Karpas-422 (cell line): ENCODE measurements at regions not wholly inside any gene's neighbourhood (a gene's known extent, or its start where the extent isn't known, plus 50 kb on each side); places are given as distances from the start of the nearest gene placed in this dataset.

Source experiments
- DNase-seq: peaks from one replicate; pipeline ENCODE4 v3.0.0-alpha.2; 2015
- H2AFZ ChIP-seq: fragments of 200-600 bp; sonication (generic); 2 replicates; pipeline ENCODE4 v1.6.1; 2014; ENCODE audit warnings: antibody characterized with exemption, low read length, mixed read lengths
- H3K27ac ChIP-seq: fragments of 200-600 bp; sonication (generic); 2 replicates; pipeline ENCODE4 v1.5.1; 2014; ENCODE audit warnings: mild to moderate bottlenecking, low read length, moderate library complexity
- H3K27me3 ChIP-seq: fragments of 200-600 bp; sonication (generic); 2 replicates; pipeline ENCODE4 v1.6.1; 2014; ENCODE audit warnings: low read length, mixed read lengths
- H3K36me3 ChIP-seq: fragments of 200-600 bp; sonication (generic); 2 replicates; pipeline ENCODE4 v1.6.1; 2014; ENCODE audit warnings: low read length, mixed read lengths; ENCODE audit not compliant: insufficient read depth
- H3K4me1 ChIP-seq: fragments of 200-600 bp; sonication (generic); 2 replicates; pipeline ENCODE4 v1.6.1; 2014; ENCODE audit warnings: mild to moderate bottlenecking, low read length, mixed read lengths
- H3K4me2 ChIP-seq: fragments of 200-600 bp; sonication (generic); 2 replicates; pipeline ENCODE4 v1.6.1; 2014; ENCODE audit warnings: low read length, low read depth, mild to moderate bottlenecking; ENCODE audit not compliant: poor library complexity, severe bottlenecking
- H3K4me3 ChIP-seq: fragments of 200-600 bp; sonication (generic); 2 replicates; pipeline ENCODE4 v1.5.1; 2014; ENCODE audit warnings: mild to moderate bottlenecking, antibody characterized with exemption, low read length, mixed read lengths
- H3K79me2 ChIP-seq: fragments of 200-600 bp; sonication (generic); 2 replicates; pipeline ENCODE4 v1.6.1; 2014; ENCODE audit warnings: mild to moderate bottlenecking, low read length, mixed read lengths
- H3K9ac ChIP-seq: fragments of 200-600 bp; sonication (generic); 2 replicates; pipeline ENCODE4 v1.6.0; 2014; ENCODE audit warnings: low read length
- H3K9me2 ChIP-seq: fragments of 200-600 bp; sonication (generic), shearing (Covaris generic); replicated peaks from 2 replicates; pipeline ENCODE4 v1.6.0; 2014; ENCODE audit warnings: mild to moderate bottlenecking, low read length, moderate library complexity; ENCODE audit not compliant: insufficient read depth
- H3K9me3 ChIP-seq: fragments of 300-700, 200-600 bp; sonication (generic); 2 replicates; pipeline ENCODE4 v1.6.1; 2014; ENCODE audit warnings: low read length, mixed read lengths
- H4K20me1 ChIP-seq: fragments of 200-600 bp; sonication (generic); 2 replicates; pipeline ENCODE4 v1.6.1; 2014; ENCODE audit warnings: mild to moderate bottlenecking, antibody characterized with exemption, low read length, low read depth; ENCODE audit not compliant: insufficient read depth

DNA sequence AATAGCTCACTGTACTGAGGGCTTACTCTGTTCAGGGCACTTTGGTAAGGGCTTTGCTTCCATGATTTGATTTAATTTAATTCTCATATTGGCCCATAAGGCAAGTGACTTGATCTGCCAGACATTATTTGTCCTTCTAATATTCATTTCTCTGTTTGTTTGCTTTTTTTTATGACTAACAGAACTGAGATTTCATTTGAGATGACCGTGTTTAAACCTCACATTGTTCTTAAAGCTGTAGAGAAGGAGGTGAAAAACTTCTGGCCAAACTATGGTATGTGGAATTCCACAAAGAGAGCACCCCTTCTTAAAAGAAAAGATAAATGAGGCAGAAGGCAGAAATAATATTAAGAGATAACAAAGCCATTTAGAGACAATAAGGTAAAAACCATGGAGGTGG lies 775.6 kb upstream of the ACO1 start:
- no peak overlapping the region for H2AFZ ChIP-seq

DNA sequence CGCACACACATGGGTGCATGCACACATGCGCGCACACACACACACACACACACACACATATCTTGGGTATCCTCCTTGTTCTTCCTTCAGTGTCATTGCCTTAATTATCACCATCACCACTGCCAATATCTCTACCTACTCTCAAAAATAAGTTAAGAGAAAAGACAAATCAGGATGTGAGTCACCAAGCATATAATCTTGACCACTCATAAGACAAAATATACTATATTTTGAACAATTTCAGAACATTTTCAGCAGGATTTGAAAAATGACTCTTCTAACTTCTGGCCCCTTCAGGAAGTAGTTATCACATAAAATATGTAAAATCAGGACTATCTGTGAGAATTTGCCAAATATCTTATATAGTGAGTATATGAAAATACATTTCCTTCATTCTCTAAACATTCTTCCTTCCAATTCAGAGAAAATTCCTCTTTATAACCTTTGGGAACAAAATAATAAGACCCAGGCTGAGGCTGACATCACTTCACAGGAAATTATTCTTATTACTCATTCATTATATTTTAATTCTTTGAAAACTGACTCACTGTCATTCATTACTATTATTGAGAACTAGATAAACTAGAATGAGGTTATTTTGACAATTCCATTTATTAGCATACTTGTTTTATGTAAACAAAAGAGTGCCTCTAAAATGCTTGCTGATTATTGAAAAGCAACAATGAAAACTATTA lies 772.0 kb upstream of the ACO1 start:
- H4K20me1 ChIP-seq: no peaks in the 10 kb centered on the region
- no peaks in the 10 kb centered on the region for H3K27me3 ChIP-seq
- H3K9me2 ChIP-seq: no peaks in the 10 kb centered on the region
- no peaks in the 10 kb centered on the region for H3K4me1 ChIP-seq
- no peak overlapping the region for H3K4me2 ChIP-seq
- DNase-seq: no peak
- peaks cover 9% of the 10 kb centered on the region; the same call in 1 of the 2 replicates for H3K9me3 ChIP-seq
- no peaks in the 10 kb centered on the region for H3K79me2 ChIP-seq
- no peak overlapping the region for H3K4me3 ChIP-seq
- H3K27ac ChIP-seq: no peak overlapping the region
- no peak overlapping the region for H2AFZ ChIP-seq
- no peaks in the 10 kb centered on the region for H3K36me3 ChIP-seq
- no peak overlapping the region for H3K9ac ChIP-seq

More for the DNA sequence above, 775.6 kb upstream of the ACO1 start:
- DNase-seq: no peak
- Histone ChIP-seq H3K27ac (no peak overlapping the region), H3K9me2 (no peaks in the 10 kb centered on the region), H4K20me1 (no peaks in the 10 kb centered on the region), H3K79me2 (no peaks in the 10 kb centered on the region), H3K4me1 (no peaks in the 10 kb centered on the region), H3K4me2 (no peak overlapping the region), H3K4me3 (no peak overlapping the region), H3K9ac (no peak overlapping the region), H3K9me3 (peaks cover 3% of the 10 kb centered on the region; the same call in 1 of the 2 replicates), H3K27me3 (no peaks in the 10 kb centered on the region), H3K36me3 (no peaks in the 10 kb centered on the region)

DNA sequence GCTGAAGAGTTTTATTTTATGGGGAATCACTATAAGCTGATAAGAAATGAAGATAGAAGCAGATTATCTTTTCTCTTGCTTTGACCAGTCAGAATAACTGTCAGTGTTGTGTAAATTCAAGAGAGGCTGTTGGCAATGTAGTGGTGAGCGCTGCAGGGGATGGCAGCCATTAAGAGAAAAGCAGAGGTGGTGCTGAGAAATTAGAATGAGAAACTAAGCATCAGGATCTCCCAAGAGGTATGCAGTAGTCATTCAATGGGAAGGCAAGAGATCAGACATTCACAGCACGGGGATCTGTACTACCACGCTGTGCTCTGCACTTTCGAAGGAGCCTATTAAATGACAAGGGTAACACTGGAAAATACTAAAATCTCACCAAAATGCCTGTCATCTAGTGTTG lies 768.5 kb upstream of the ACO1 start:
- no peak for DNase-seq
- H3K27me3 ChIP-seq: no peaks in the 10 kb centered on the region

DNA sequence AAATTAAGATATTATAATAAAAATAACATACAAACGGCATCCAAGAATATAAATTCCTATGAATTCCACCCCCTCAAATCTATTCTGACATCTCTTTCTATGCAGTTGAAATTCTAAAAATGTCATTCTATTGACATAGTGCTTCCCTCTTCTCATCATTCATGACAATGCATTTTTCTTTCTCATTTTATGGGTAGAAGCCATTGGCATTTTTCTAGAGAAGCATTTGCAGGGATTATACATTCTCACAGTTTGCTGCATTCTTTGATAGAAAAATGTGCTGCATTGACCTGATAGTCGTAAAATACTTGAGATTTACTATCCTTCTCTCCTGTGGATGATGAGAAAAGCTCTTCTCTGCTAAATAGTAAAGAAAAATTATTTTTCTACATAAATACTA lies 760.9 kb upstream of the ACO1 start:
- Histone ChIP-seq H4K20me1 (no peaks in the 10 kb centered on the region), H3K36me3 (no peaks in the 10 kb centered on the region), H3K4me2 (no peak overlapping the region), H3K4me1 (no peaks in the 10 kb centered on the region), H2AFZ (no peak overlapping the region), H3K9me2 (no peaks in the 10 kb centered on the region; the same call in 1 of the 2 replicates), H3K79me2 (no peaks in the 10 kb centered on the region), H3K9me3 (peaks cover 13% of the 10 kb centered on the region; the same call in 1 of the 2 replicates), H3K27ac (no peak overlapping the region), H3K27me3 (no peaks in the 10 kb centered on the region), H3K4me3 (no peak overlapping the region), H3K9ac (no peak overlapping the region)
- no peak for DNase-seq

More for the DNA sequence above, 768.5 kb upstream of the ACO1 start:
- Histone ChIP-seq H3K4me2 (no peak overlapping the region), H3K9me2 (no peaks in the 10 kb centered on the region), H2AFZ (no peak overlapping the region), H4K20me1 (no peaks in the 10 kb centered on the region), H3K9me3 (peaks cover 6% of the 10 kb centered on the region; the same call in 1 of the 2 replicates), H3K36me3 (no peaks in the 10 kb centered on the region), H3K9ac (no peak overlapping the region), H3K4me1 (no peaks in the 10 kb centered on the region), H3K4me3 (no peak overlapping the region), H3K79me2 (no peaks in the 10 kb centered on the region), H3K27ac (no peak overlapping the region)

DNA sequence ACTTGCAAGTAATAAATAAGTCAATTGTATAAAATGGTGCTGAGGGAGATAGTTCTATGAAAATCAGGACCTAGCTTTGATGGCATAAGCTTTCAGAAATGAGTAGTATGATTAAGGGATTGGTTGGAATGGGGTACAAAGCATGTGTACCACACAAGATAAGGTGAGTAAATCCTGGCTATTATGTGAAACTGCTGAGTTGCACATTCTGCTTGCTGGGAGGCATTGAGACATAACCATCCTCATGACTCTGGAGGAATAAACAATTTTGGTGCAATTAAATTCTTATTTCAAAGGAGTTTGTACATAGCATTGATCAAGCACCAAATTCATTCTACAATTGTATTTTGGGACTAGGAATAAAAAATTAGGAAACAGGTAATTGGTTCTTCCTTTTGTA lies 755.2 kb upstream of the ACO1 start:
- H3K36me3 ChIP-seq: no peaks in the 10 kb centered on the region
- no peak overlapping the region for H3K4me3 ChIP-seq
- no peak overlapping the region for H3K4me2 ChIP-seq
- no peaks in the 10 kb centered on the region for H4K20me1 ChIP-seq
- no peak for DNase-seq
- no peak overlapping the region for H3K27ac ChIP-seq
- H3K27me3 ChIP-seq: no peaks in the 10 kb centered on the region
- no peaks in the 10 kb centered on the region for H3K4me1 ChIP-seq
- H3K9me3 ChIP-seq: peaks cover 10% of the 10 kb centered on the region; the same call in 1 of the 2 replicates
- H3K79me2 ChIP-seq: no peaks in the 10 kb centered on the region
- H2AFZ ChIP-seq: no peak overlapping the region
- H3K9me2 ChIP-seq: no peaks in the 10 kb centered on the region
- H3K9ac ChIP-seq: no peak overlapping the region

- no peaks in the 10 kb centered on the region for H3K36me3 ChIP-seq
- H3K4me2 ChIP-seq: no peak overlapping the region
- no peaks in the 10 kb centered on the region for H3K27me3 ChIP-seq
- no peaks in the 10 kb centered on the region for H3K79me2 ChIP-seq
- no peak overlapping the region for H3K27ac ChIP-seq
- H4K20me1 ChIP-seq: no peaks in the 10 kb centered on the region
- no peaks in the 10 kb centered on the region for H3K9me3 ChIP-seq
- no peak overlapping the region for H3K9ac ChIP-seq
- H3K9me2 ChIP-seq: no peaks in the 10 kb centered on the region
- H3K4me1 ChIP-seq: no peaks in the 10 kb centered on the region
- H3K4me3 ChIP-seq: no peak overlapping the region
- DNase-seq: no peak
- no peak overlapping the region for H2AFZ ChIP-seq
Observed at GRCh38 chr9:31637265-31637664, 747.2 kb upstream of the ACO1 start.

GRCh38 chr9:31637861-31638260 lies 746.6 kb upstream of the ACO1 start:
- Histone ChIP-seq H4K20me1 (no peaks in the 10 kb centered on the region), H3K9me2 (no peaks in the 10 kb centered on the region), H3K4me1 (no peaks in the 10 kb centered on the region), H3K36me3 (no peaks in the 10 kb centered on the region), H3K9me3 (no peaks in the 10 kb centered on the region), H3K4me3 (no peak overlapping the region), H3K27ac (no peak overlapping the region), H2AFZ (no peak overlapping the region), H3K9ac (no peak overlapping the region), H3K79me2 (no peaks in the 10 kb centered on the region), H3K27me3 (no peaks in the 10 kb centered on the region), H3K4me2 (no peak overlapping the region)
- DNase-seq: no peak

DNA sequence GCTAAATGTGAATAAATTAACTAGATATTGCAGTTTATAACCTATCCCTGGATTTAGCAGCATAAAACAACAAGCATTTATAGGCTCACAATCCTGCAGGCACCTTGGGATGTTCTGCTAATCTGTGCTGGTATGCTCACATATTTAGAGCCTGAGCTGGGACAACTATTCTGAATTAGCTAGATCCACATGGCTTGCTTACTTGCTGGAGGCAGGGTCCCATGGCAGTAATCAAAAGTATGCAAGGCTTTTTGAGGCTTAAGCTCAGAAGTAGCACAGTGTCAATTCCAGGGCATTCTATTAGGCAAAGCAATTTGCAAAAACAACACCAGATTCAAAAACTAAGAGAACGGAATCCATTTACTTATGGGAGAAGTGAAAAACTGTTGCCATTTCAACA lies 745.0 kb upstream of the ACO1 start:
- H3K36me3 ChIP-seq: no peaks in the 10 kb centered on the region
- H3K9ac ChIP-seq: no peak overlapping the region
- H3K79me2 ChIP-seq: no peaks in the 10 kb centered on the region
- H3K27me3 ChIP-seq: no peaks in the 10 kb centered on the region
- H4K20me1 ChIP-seq: no peaks in the 10 kb centered on the region
- no peak overlapping the region for H3K4me2 ChIP-seq
- H3K9me3 ChIP-seq: no peaks in the 10 kb centered on the region
- H3K4me1 ChIP-seq: no peaks in the 10 kb centered on the region
- H3K9me2 ChIP-seq: no peaks in the 10 kb centered on the region
- H3K4me3 ChIP-seq: no peak overlapping the region
- no peak overlapping the region for H2AFZ ChIP-seq
- no peak for DNase-seq
- no peak overlapping the region for H3K27ac ChIP-seq
